HEK293 (cell line): ENCODE measurements at regions not wholly inside any gene's neighbourhood (a gene's known extent, or its start where the extent isn't known, plus 50 kb on each side); places are given as distances from the start of the nearest gene placed in this dataset.

Experiments used
- CTCF ChIA-PET: fragments of 350-600 bp; formaldehyde crosslinking; extraction: SDS; loops from one replicate; lab custom pipeline; 2021; ENCODE audit warnings: antibody characterized with exemption; lab: Yijun Ruan, JAX
- POLR2A ChIA-PET: fragments of 300-600 bp; formaldehyde crosslinking; extraction: SDS; loops from one replicate; lab custom pipeline; 2020; ENCODE audit warnings: antibody characterized with exemption, inconsistent platforms; lab: Yijun Ruan, JAX
- H3K27ac ChIP-seq: fragments of 200-500 bp; sonication (Bioruptor generic); 2 replicates; pipeline ENCODE4 v1.5.1; 2014; ENCODE audit warnings: low read depth, low read length, control low read depth, inconsistent platforms; ENCODE audit errors: extremely low read depth
- H3K36me3 ChIP-seq, 2 experiments: fragments of 200-500 bp in 1 of 2; sonication (Bioruptor generic) in 1 of 2; 1 replicate in 1 of 2; 2 replicates in 1 of 2; pipeline ENCODE4 v1.5.1; 2014 to 2017; ENCODE audit warnings: inconsistent platforms in 2 of 2, low read length in 2 of 2; ENCODE audit not compliant: control insufficient read depth in 2 of 2, insufficient read depth in 1 of 2
- H3K4me1 ChIP-seq: fragments of 200-500 bp; sonication (Bioruptor generic); 2 replicates; pipeline ENCODE4 v1.5.1; 2014; ENCODE audit warnings: mild to moderate bottlenecking, low read length, inconsistent platforms; ENCODE audit not compliant: control insufficient read depth, insufficient read depth
- H3K4me3 ChIP-seq: 2 replicates; pipeline ENCODE4 v1.5.1; 2011; ENCODE audit warnings: low read depth, mild to moderate bottlenecking, control low read depth, low read length, moderate library complexity
- H3K9me3 ChIP-seq: fragments of 200-500 bp; sonication (Bioruptor generic); 2 replicates; pipeline ENCODE4 v1.5.1; 2014; ENCODE audit warnings: low read depth, low read length, inconsistent platforms; ENCODE audit not compliant: control insufficient read depth, insufficient read depth
- ATF2 ChIP-seq: fragments of 450-650 bp; formaldehyde crosslinking; IDR thresholded peaks from 2 replicates; pipeline ENCODE4 v1.5.1; 2016; ENCODE audit warnings: missing biosample characterization, missing genetic modification characterization, low read depth
- HIC1 ChIP-seq: fragments of 450-650 bp; formaldehyde crosslinking; IDR thresholded peaks from 2 replicates; pipeline ENCODE4 v1.5.1; 2016; ENCODE audit warnings: missing biosample characterization, missing genetic modification characterization
- KLF16 ChIP-seq: fragments of 450-650 bp; formaldehyde crosslinking; IDR thresholded peaks from 2 replicates; pipeline ENCODE4 v1.5.1; 2017; ENCODE audit warnings: missing biosample characterization, missing genetic modification characterization
- KLF8 ChIP-seq: fragments of 450-650 bp; formaldehyde crosslinking; IDR thresholded peaks from 2 replicates; pipeline ENCODE4 v1.5.1; 2016; ENCODE audit warnings: missing biosample characterization, missing genetic modification characterization
- OSR2 ChIP-seq: fragments of 450-650 bp; formaldehyde crosslinking; IDR thresholded peaks from 2 replicates; pipeline ENCODE4 v1.5.1; 2016; ENCODE audit warnings: missing biosample characterization, missing genetic modification characterization
- SP7 ChIP-seq: fragments of 450-650 bp; formaldehyde crosslinking; IDR thresholded peaks from 2 replicates; pipeline ENCODE4 v1.5.1; 2016; ENCODE audit warnings: missing biosample characterization, missing genetic modification characterization
- ZBTB11 ChIP-seq: fragments of 450-650 bp; formaldehyde crosslinking; conservative IDR thresholded peaks from 2 replicates; pipeline ENCODE4 v1.5.1; 2016; ENCODE audit warnings: low read depth, missing biosample characterization, missing genetic modification characterization
- ZBTB17 ChIP-seq: fragments of 450-650 bp; formaldehyde crosslinking; IDR thresholded peaks from 2 replicates; pipeline ENCODE4 v1.5.1; 2016; ENCODE audit warnings: missing biosample characterization, missing genetic modification characterization
- ZBTB44 ChIP-seq: fragments of 450-650 bp; IDR thresholded peaks from 2 replicates; pipeline ENCODE4 v1.5.1; 2018; ENCODE audit warnings: missing biosample characterization, mild to moderate bottlenecking, missing genetic modification characterization
- ZIC2 ChIP-seq: fragments of 450-650 bp; formaldehyde crosslinking; IDR thresholded peaks from 2 replicates; pipeline ENCODE4 v1.5.1; 2016; ENCODE audit warnings: missing biosample characterization, missing genetic modification characterization
- ZNF132 ChIP-seq: fragments of 450-650 bp; formaldehyde crosslinking; IDR thresholded peaks from 2 replicates; pipeline ENCODE4 v1.5.1; 2017; ENCODE audit warnings: missing biosample characterization, missing genetic modification characterization, borderline replicate concordance
- ZNF174 ChIP-seq: fragments of 450-650 bp; formaldehyde crosslinking; IDR thresholded peaks from 2 replicates; pipeline ENCODE4 v1.5.0; 2017; ENCODE audit warnings: missing biosample characterization, mild to moderate bottlenecking, missing genetic modification characterization
- ZNF23 ChIP-seq: fragments of 450-650 bp; formaldehyde crosslinking; IDR thresholded peaks from 2 replicates; pipeline ENCODE4 v1.5.1; 2016; ENCODE audit warnings: missing biosample characterization, missing genetic modification characterization, borderline replicate concordance
- ZNF449 ChIP-seq: fragments of 450-650 bp; formaldehyde crosslinking; IDR thresholded peaks from 2 replicates; pipeline ENCODE4 v1.5.1; 2017; ENCODE audit warnings: missing biosample characterization, mild to moderate bottlenecking, missing genetic modification characterization, moderate library complexity
- ZNF473 ChIP-seq: fragments of 450-650 bp; formaldehyde crosslinking; IDR thresholded peaks from 2 replicates; pipeline ENCODE4 v1.5.1; 2017; ENCODE audit warnings: missing biosample characterization, missing genetic modification characterization
- ZNF645 ChIP-seq: fragments of 450-650 bp; formaldehyde crosslinking; IDR thresholded peaks from 2 replicates; pipeline ENCODE4; 2016; ENCODE audit warnings: missing biosample characterization, missing genetic modification characterization
- ZNF654 ChIP-seq: fragments of 450-650 bp; formaldehyde crosslinking; IDR thresholded peaks from 2 replicates; pipeline ENCODE4 v1.5.1; 2016; ENCODE audit warnings: low read depth, missing biosample characterization, missing genetic modification characterization
- ZNF701 ChIP-seq: fragments of 450-650 bp; formaldehyde crosslinking; IDR thresholded peaks from 2 replicates; pipeline ENCODE4 v1.5.1; 2016; ENCODE audit warnings: missing biosample characterization, missing genetic modification characterization
- ZNF843 ChIP-seq: fragments of 450-650 bp; formaldehyde crosslinking; IDR thresholded peaks from 2 replicates; pipeline ENCODE4 v1.5.1; 2016; ENCODE audit warnings: missing biosample characterization, missing genetic modification characterization

- Histone ChIP-seq H3K4me3 (no peak overlapping the region), H3K27ac (no peak overlapping the region), H3K9me3 (no peaks in the 10 kb centered on the region), H3K36me3 (no peaks in the 10 kb centered on the region), H3K4me1 (peaks cover 3% of the 10 kb centered on the region; the same call in 1 of the 2 replicates)
- TF ChIP-seq KLF16 (tag by site-specific recombination) (no peak), ZBTB11 (tag by site-specific recombination) (0 out of 2 replicates have a peak, but pooled peaks have one; percentile 21)
- CTCF ChIA-PET: interaction anchor here (0.8 kb wide), 1 partner anchor 805 kb away, joined by 5 read pairs; no protein-coding TSS in a partner anchor
- POLR2A ChIA-PET: no interaction called here
Observed at GRCh38 chr3:117846238-117846637, 1136.7 kb downstream of the TUSC7 start.

GRCh38 chr3:117848606-117849005 is 1139.0 kb downstream of the TUSC7 start:
- CTCF ChIA-PET: no interaction called here
- POLR2A ChIA-PET: no interaction called here
- TF ChIP-seq ZNF654 (tag by site-specific recombination) (no peak), ZNF132 (no peak), ZIC2 (tag by site-specific recombination) (no peak), ZNF645 (no peak), ATF2 (no peak), SP7 (tag by site-specific recombination) (no peak), ZNF174 (no peak), ZNF473 (no peak), OSR2 (tag by site-specific recombination) (no peak), ZNF23 (no peak), ZNF701 (tag by site-specific recombination) (no peak)

GRCh38 chr3:117853923-117854668 is 1144.5 kb downstream of the TUSC7 start:
- Histone ChIP-seq H3K4me3 (no peak overlapping the region), H3K27ac (no peak overlapping the region), H3K4me1 (peaks cover 8% of the 10 kb centered on the region; the same call in 1 of the 2 replicates), H3K36me3 (no peaks in the 10 kb centered on the region), H3K9me3 (no peaks in the 10 kb centered on the region)
- ChIA-PET CTCF (no interaction called here), POLR2A (no interaction called here)
- TF ChIP-seq SP7 (tag by site-specific recombination) (no peak), ZBTB44 (tag by site-specific recombination) (no peak), ZBTB17 (tag by site-specific recombination) (no peak), KLF8 (peak; percentile 70), ZNF843 (tag by site-specific recombination) (peak; percentile 16; the same call in 1 of the 2 replicates), ZNF449 (no peak), HIC1 (tag by site-specific recombination) (0 out of 2 replicates have a peak, but pooled peaks have one; percentile 35)

More at GRCh38 chr3:117848606-117849005, 1139.0 kb downstream of the TUSC7 start:
- Histone ChIP-seq H3K36me3 (no peaks in the 10 kb centered on the region), H3K27ac (no peak overlapping the region), H3K9me3 (no peaks in the 10 kb centered on the region), H3K4me3 (no peak overlapping the region), H3K4me1 (no peaks in the 10 kb centered on the region)
